ENCODE measurements at regions not wholly inside any gene's neighbourhood (a gene's known extent, or its start where the extent isn't known, plus 50 kb on each side); places are given as distances from the start of the nearest gene placed in this dataset.

GRCh38 chr1:112165375-112165774 lies 175.9 kb upstream of the KCND3 start:
- Histone ChIP-seq H3K36me3 (no peaks in the 10 kb centered on the region), H3K27me3 (peaks cover 6% of the 10 kb centered on the region), H3K4me3 (no peak overlapping the region), H3K9me3 (ENCODE audit: low read depth) (no peaks in the 10 kb centered on the region), H3K27ac (no peak overlapping the region), H3K4me1 (ENCODE audit: low read depth) (no peaks in the 10 kb centered on the region)
- TF ChIP-seq, protein P1, sequence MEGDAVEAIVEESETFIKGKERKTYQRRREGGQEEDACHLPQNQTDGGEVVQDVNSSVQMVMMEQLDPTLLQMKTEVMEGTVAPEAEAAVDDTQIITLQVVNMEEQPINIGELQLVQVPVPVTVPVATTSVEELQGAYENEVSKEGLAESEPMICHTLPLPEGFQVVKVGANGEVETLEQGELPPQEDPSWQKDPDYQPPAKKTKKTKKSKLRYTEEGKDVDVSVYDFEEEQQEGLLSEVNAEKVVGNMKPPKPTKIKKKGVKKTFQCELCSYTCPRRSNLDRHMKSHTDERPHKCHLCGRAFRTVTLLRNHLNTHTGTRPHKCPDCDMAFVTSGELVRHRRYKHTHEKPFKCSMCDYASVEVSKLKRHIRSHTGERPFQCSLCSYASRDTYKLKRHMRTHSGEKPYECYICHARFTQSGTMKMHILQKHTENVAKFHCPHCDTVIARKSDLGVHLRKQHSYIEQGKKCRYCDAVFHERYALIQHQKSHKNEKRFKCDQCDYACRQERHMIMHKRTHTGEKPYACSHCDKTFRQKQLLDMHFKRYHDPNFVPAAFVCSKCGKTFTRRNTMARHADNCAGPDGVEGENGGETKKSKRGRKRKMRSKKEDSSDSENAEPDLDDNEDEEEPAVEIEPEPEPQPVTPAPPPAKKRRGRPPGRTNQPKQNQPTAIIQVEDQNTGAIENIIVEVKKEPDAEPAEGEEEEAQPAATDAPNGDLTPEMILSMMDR (IDR thresholded peaks at IDR 0.05; ENCODE audit: low read depth, low read length): no peak
- DNase-seq (ENCODE audit: low read depth in 1 of 2, low spot score in 1 of 2): no peak

- no peaks in the 10 kb centered on the region for H3K36me3 ChIP-seq
- TF ChIP-seq, protein P1 (IDR thresholded peaks at IDR 0.05; ENCODE audit: low read depth, low read length): no peak
- no peaks in the 10 kb centered on the region for H3K4me1 ChIP-seq (ENCODE audit: low read depth)
- H3K9me3 ChIP-seq (ENCODE audit: low read depth): no peaks in the 10 kb centered on the region
- DNase-seq (ENCODE audit: low read depth in 1 of 2, low spot score in 1 of 2): no peak
- H3K4me3 ChIP-seq: no peak overlapping the region
- no peak overlapping the region for H3K27ac ChIP-seq
- H3K27me3 ChIP-seq: peaks cover 13% of the 10 kb centered on the region
Measured at GRCh38 chr1:112169517-112169916, 180.0 kb upstream of the KCND3 start.

GRCh38 chr1:112172294-112172882 lies 182.9 kb upstream of the KCND3 start:
- Histone ChIP-seq H3K4me3 (no peak overlapping the region), H3K4me1 (ENCODE audit: low read depth) (no peaks in the 10 kb centered on the region), H3K27ac (no peak overlapping the region), H3K27me3 (peaks cover 18% of the 10 kb centered on the region), H3K9me3 (ENCODE audit: low read depth) (no peaks in the 10 kb centered on the region), H3K36me3 (no peaks in the 10 kb centered on the region)
- TF ChIP-seq, protein P1 (IDR thresholded peaks at IDR 0.05; ENCODE audit: low read depth, low read length): no peak
- DNase-seq (ENCODE audit: low read depth in 1 of 2, low spot score in 1 of 2): peak; percentile 82 to 87

GRCh38 chr1:112177314-112177713 lies 187.8 kb upstream of the KCND3 start:
- no peak for DNase-seq (ENCODE audit: low read depth in 1 of 2, low spot score in 1 of 2)
- TF ChIP-seq, protein P1 (IDR thresholded peaks at IDR 0.05; ENCODE audit: low read depth, low read length): no peak
- H3K9me3 ChIP-seq (ENCODE audit: low read depth): no peaks in the 10 kb centered on the region

GRCh38 chr1:112188611-112189010 lies 199.1 kb upstream of the KCND3 start:
- Histone ChIP-seq H3K4me1 (ENCODE audit: low read depth) (no peaks in the 10 kb centered on the region), H3K9me3 (ENCODE audit: low read depth) (no peaks in the 10 kb centered on the region), H3K27me3 (peaks cover 18% of the 10 kb centered on the region), H3K4me3 (no peak overlapping the region), H3K27ac (no peak overlapping the region), H3K36me3 (no peaks in the 10 kb centered on the region)
- DNase-seq (ENCODE audit: low read depth in 1 of 2, low spot score in 1 of 2): no peak
- TF ChIP-seq, protein P1 (IDR thresholded peaks at IDR 0.05; ENCODE audit: low read depth, low read length): no peak

More at GRCh38 chr1:112177314-112177713, 187.8 kb upstream of the KCND3 start:
- Histone ChIP-seq H3K36me3 (no peaks in the 10 kb centered on the region), H3K27me3 (peaks cover 24% of the 10 kb centered on the region), H3K4me1 (ENCODE audit: low read depth) (no peaks in the 10 kb centered on the region), H3K27ac (no peak overlapping the region), H3K4me3 (no peak overlapping the region)
